ENCODE measurements at regions not wholly inside any gene's neighbourhood (a gene's known extent, or its start where the extent isn't known, plus 50 kb on each side); places are given as distances from the start of the nearest gene placed in this dataset.

DNA sequence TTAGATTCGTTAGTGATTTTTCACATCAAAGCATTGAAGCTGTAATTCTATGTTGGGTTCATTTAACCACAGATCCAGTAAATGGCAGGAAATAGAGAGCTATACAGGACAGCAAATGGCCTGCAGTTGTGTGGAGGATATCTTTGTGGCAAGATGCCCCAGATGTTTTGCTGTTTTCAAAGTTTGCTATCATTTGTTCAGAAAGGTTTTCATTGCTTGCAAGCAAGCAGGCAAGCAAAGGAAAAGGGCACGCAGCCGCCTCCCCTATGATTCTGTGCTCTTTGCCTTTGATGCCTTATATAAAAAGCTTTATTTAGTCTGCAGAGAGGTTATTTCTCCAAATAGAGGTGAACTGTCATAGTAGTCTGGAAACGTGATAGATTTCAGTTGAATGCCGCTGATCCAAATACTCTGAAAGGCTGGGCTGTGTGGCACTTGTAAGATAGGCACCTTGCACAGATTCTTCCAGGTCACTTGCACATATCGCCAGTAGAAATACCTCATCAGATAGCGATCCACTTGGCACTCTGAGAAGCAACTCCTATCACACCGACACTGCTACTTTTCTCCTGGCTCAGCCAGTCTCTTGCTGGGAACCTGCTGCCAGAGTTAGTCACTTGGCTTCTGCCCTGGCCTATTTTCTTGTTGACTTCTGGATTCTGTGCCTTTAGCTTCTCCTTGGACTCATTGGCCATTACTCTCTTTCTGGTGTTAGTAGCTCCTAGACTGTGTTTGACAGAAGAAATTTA lies 66.4 kb downstream of the UTRN start:
- peaks cover 35% of the 10 kb centered on the region for H3K4me1 ChIP-seq (ENCODE audit: low read length)
- H2AFZ ChIP-seq (ENCODE audit: low read length) = no peak overlapping the region
- no peaks in the 10 kb centered on the region for H3K9me2 ChIP-seq (replicated peaks; ENCODE audit: insufficient read depth, low read length)
- no peak overlapping the region for H3K9ac ChIP-seq (ENCODE audit: low read length)
- H4K20me1 ChIP-seq (ENCODE audit: insufficient read depth, low read length) = no peaks in the 10 kb centered on the region
- peaks cover 68% of the 10 kb centered on the region for H3K79me2 ChIP-seq (ENCODE audit: low read length)
- TF ChIP-seq EZH2phosphoT487 (IDR thresholded peaks at IDR 0.05; ENCODE audit: low read length) (no peak), CTCF (IDR thresholded peaks at IDR 0.05; ENCODE audit: low read length) (no peak), EZH2 (optimal IDR thresholded peaks at IDR 0.05; ENCODE audit: low read depth, low read length) (no peak)
- no peaks in the 10 kb centered on the region for H3K36me3 ChIP-seq (replicated peaks; ENCODE audit: insufficient read depth, low read length)
- peak overlapping the region; percentile 69 for H3K4me2 ChIP-seq (ENCODE audit: low read depth, low read length)
- 0 out of 2 replicates have a peak overlapping the region, but pooled peaks have one; percentile 94 for H3K27ac ChIP-seq (ENCODE audit: low read length)
- H3K27me3 ChIP-seq (replicated peaks; ENCODE audit: insufficient read depth, low read length) = no peaks in the 10 kb centered on the region
- H3K4me3 ChIP-seq (ENCODE audit: low read length) = no peak overlapping the region
- DNase-seq = no peak
- H3F3A ChIP-seq (ENCODE audit: insufficient read depth, low read length) = peaks cover 23% of the 10 kb centered on the region
- no peaks in the 10 kb centered on the region for H3K9me3 ChIP-seq (replicated peaks; ENCODE audit: insufficient read depth, low read length)

DNA sequence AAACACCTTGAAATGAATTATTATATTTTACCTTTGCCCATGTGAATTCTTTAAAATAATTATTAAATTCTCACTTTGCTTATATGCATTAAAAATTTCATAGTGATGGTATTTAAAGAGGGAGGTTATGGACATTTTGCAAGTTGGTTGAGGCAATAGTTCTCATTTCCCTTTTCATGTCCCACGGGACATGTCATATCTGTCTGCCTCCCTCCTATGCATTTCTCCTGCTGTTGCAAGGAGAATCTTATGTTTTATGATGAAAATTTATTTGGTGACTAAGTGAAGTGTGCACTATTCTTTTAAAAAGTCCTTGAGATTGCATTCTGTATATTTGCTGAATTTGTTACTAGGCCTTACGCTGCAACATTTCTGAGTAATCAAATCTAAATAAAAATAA lies 67.2 kb downstream of the UTRN start:
- no peak for DNase-seq
- TF ChIP-seq EZH2phosphoT487 (IDR thresholded peaks at IDR 0.05; ENCODE audit: low read length) = no peak
- TF ChIP-seq CTCF (IDR thresholded peaks at IDR 0.05; ENCODE audit: low read length) = no peak
- TF ChIP-seq EZH2 (optimal IDR thresholded peaks at IDR 0.05; ENCODE audit: low read depth, low read length) = no peak
- Histone ChIP-seq H3K27ac (ENCODE audit: low read length) (no peak overlapping the region), H3K79me2 (ENCODE audit: low read length) (peaks cover 62% of the 10 kb centered on the region), H3K4me2 (ENCODE audit: low read depth, low read length) (no peak overlapping the region), H3K9me3 (replicated peaks; ENCODE audit: insufficient read depth, low read length) (no peaks in the 10 kb centered on the region), H4K20me1 (ENCODE audit: insufficient read depth, low read length) (no peaks in the 10 kb centered on the region), H3K9me2 (replicated peaks; ENCODE audit: insufficient read depth, low read length) (no peaks in the 10 kb centered on the region), H3K36me3 (replicated peaks; ENCODE audit: insufficient read depth, low read length) (no peaks in the 10 kb centered on the region), H3K9ac (ENCODE audit: low read length) (no peak overlapping the region), H2AFZ (ENCODE audit: low read length) (no peak overlapping the region), H3K4me3 (ENCODE audit: low read length) (no peak overlapping the region), H3K4me1 (ENCODE audit: low read length) (peaks cover 35% of the 10 kb centered on the region), H3K27me3 (replicated peaks; ENCODE audit: insufficient read depth, low read length) (no peaks in the 10 kb centered on the region), H3F3A (ENCODE audit: insufficient read depth, low read length) (peaks cover 23% of the 10 kb centered on the region)

DNA sequence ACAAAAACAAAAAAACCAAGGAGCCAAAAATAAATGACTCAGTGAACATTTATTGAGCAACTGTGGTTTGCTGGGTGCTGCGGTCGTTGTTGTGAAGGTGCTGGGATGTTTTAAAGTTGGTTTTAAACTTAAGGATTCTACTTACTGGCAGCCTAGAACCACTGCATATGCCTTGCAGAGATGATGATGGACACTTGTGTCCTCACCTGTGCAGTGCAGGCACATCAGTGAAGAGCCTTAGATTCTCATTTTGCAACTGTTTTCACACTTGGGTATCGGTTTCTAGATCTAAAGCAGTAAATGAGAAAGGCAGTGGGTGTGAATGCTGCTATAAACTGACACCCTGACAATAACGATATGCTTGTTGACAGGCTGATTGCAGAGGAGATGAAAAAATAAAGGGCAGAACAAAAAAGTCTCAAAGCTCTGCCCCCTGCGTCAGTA lies 68.8 kb downstream of the UTRN start:
- Histone ChIP-seq H3K79me2 (ENCODE audit: low read length) (peaks cover 48% of the 10 kb centered on the region), H3F3A (ENCODE audit: insufficient read depth, low read length) (peaks cover 23% of the 10 kb centered on the region), H3K9ac (ENCODE audit: low read length) (no peak overlapping the region), H3K4me3 (ENCODE audit: low read length) (no peak overlapping the region; the same call in 1 of the 2 replicates), H3K4me1 (ENCODE audit: low read length) (peaks cover 35% of the 10 kb centered on the region), H3K4me2 (ENCODE audit: low read depth, low read length) (peak overlapping the region; percentile 36), H3K27me3 (replicated peaks; ENCODE audit: insufficient read depth, low read length) (no peaks in the 10 kb centered on the region), H3K9me3 (replicated peaks; ENCODE audit: insufficient read depth, low read length) (no peaks in the 10 kb centered on the region), H4K20me1 (ENCODE audit: insufficient read depth, low read length) (no peaks in the 10 kb centered on the region), H3K36me3 (replicated peaks; ENCODE audit: insufficient read depth, low read length) (no peaks in the 10 kb centered on the region), H3K27ac (ENCODE audit: low read length) (peak overlapping the region; percentile 57; the same call in 1 of the 2 replicates), H3K9me2 (replicated peaks; ENCODE audit: insufficient read depth, low read length) (no peaks in the 10 kb centered on the region), H2AFZ (ENCODE audit: low read length) (no peak overlapping the region)
- DNase-seq = peak; percentile 65
- TF ChIP-seq CTCF (IDR thresholded peaks at IDR 0.05; ENCODE audit: low read length) = no peak
- TF ChIP-seq EZH2phosphoT487 (IDR thresholded peaks at IDR 0.05; ENCODE audit: low read length) = no peak
- TF ChIP-seq EZH2 (optimal IDR thresholded peaks at IDR 0.05; ENCODE audit: low read depth, low read length) = no peak
